GM23248 (cell line): ENCODE measurements at regions not wholly inside any gene's neighbourhood (a gene's known extent, or its start where the extent isn't known, plus 50 kb on each side); places are given as distances from the start of the nearest gene placed in this dataset.

ENCODE experiments used
- DNase-seq: peaks from one replicate; pipeline ENCODE4 v3.0.0-alpha.2; 2015
- H2AFZ ChIP-seq: fragments of 200-600 bp; sonication (generic); 2 replicates; pipeline ENCODE4 v1.6.1; 2016; ENCODE audit warnings: antibody characterized with exemption
- H3F3A ChIP-seq: fragments of 200-600 bp; sonication (generic); 2 replicates; pipeline ENCODE4 v1.6.1; 2016; ENCODE audit warnings: mild to moderate bottlenecking, antibody characterized with exemption, mixed run types; ENCODE audit not compliant: insufficient read depth
- H3K27ac ChIP-seq: fragments of 200-600 bp; sonication (generic); 2 replicates; pipeline ENCODE4 v1.5.1; 2016; ENCODE audit warnings: mild to moderate bottlenecking
- H3K27me3 ChIP-seq: fragments of 200-600 bp; sonication (generic); replicated peaks from 2 replicates; pipeline ENCODE4 v1.6.1; 2016; ENCODE audit warnings: mild to moderate bottlenecking; ENCODE audit not compliant: insufficient read depth
- H3K36me3 ChIP-seq: fragments of 200-600 bp; sonication (generic); 2 replicates; pipeline ENCODE4 v1.6.1; 2016; ENCODE audit warnings: low read depth, mild to moderate bottlenecking
- H3K4me1 ChIP-seq: fragments of 200-600 bp; sonication (generic); 2 replicates; pipeline ENCODE4 v1.6.1; 2016; ENCODE audit warnings: mild to moderate bottlenecking; ENCODE audit not compliant: insufficient read depth
- H3K4me2 ChIP-seq: fragments of 200-600 bp; sonication (generic); one replicate; pipeline ENCODE4 v1.6.1; 2016; ENCODE audit warnings: mild to moderate bottlenecking; ENCODE audit not compliant: unreplicated experiment
- H3K4me3 ChIP-seq: fragments of 200-600 bp; sonication (generic); 2 replicates; pipeline ENCODE4 v1.5.1; 2016; ENCODE audit warnings: mild to moderate bottlenecking
- H3K79me2 ChIP-seq: fragments of 200-600 bp; sonication (generic); 2 replicates; pipeline ENCODE4 v1.6.1; 2016; ENCODE audit warnings: mild to moderate bottlenecking; ENCODE audit not compliant: insufficient read depth
- H3K9ac ChIP-seq: fragments of 200-600 bp; sonication (generic); 2 replicates; pipeline ENCODE4 v1.6.1; 2016; ENCODE audit warnings: mild to moderate bottlenecking
- H3K9me2 ChIP-seq: fragments of 200-600 bp; sonication (generic); 2 replicates; pipeline ENCODE4 v1.6.1; 2016; ENCODE audit warnings: mixed run types, mild to moderate bottlenecking, moderate library complexity; ENCODE audit not compliant: insufficient read depth
- H3K9me3 ChIP-seq: fragments of 200-600 bp; sonication (generic); one replicate; pipeline ENCODE4 v1.6.1; 2017; ENCODE audit warnings: low read depth
- H4K20me1 ChIP-seq: fragments of 200-600 bp; sonication (generic); 2 replicates; pipeline ENCODE4 v1.6.0; 2016; ENCODE audit not compliant: insufficient read depth
- EZH2 ChIP-seq: fragments of 200-600 bp; sonication (generic); IDR thresholded peaks from 2 replicates; pipeline ENCODE4 v1.6.1; 2018; ENCODE audit warnings: antibody characterized with exemption, mild to moderate bottlenecking; ENCODE audit not compliant: insufficient read depth, poor library complexity, severe bottlenecking
- EZH2phosphoT487 ChIP-seq: fragments of 200-600 bp; sonication (generic); IDR thresholded peaks from 2 replicates; pipeline ENCODE4 v1.6.1; 2018; ENCODE audit warnings: antibody characterized with exemption, moderate library complexity, mild to moderate bottlenecking, low read depth; ENCODE audit not compliant: insufficient read depth
- WGBS, 2 experiments: methylation state at CpG; one replicate each; pipeline ENCODE4 v1.1.6; 2015 to 2017; ENCODE audit warnings: low lambda C conversion rate in 2 of 2, low coverage in 1 of 2; ENCODE audit errors: missing lambda C conversion rate in 2 of 2; 5-methylcytosine and 5-hydroxymethylcytosine counted together
- in situ Hi-C: fragments of 300-500 bp; cut with MboI; formaldehyde crosslinking; loops from 2 replicates; pipeline ENCODE4 v1.15.0; 2020

GRCh38 chr4:10201381-10202223, 85.0 kb upstream of the WDR1 start:
- no peaks in the 10 kb centered on the region for H3K79me2 ChIP-seq
- no peak overlapping the region for H3K4me2 ChIP-seq
- H3K4me1 ChIP-seq = peaks cover 23% of the 10 kb centered on the region
- peaks cover 28% of the 10 kb centered on the region for H3F3A ChIP-seq
- no peak overlapping the region for H3K9ac ChIP-seq
- no peaks in the 10 kb centered on the region for H3K36me3 ChIP-seq
- no peaks in the 10 kb centered on the region for H3K9me3 ChIP-seq
- WGBS, 2 experiments = 75 to 78% methylated on average over 4 of the region's 4 CpGs
- H3K9me2 ChIP-seq = no peaks in the 10 kb centered on the region
- no peak for TF ChIP-seq EZH2
- no peak for TF ChIP-seq EZH2phosphoT487
- DNase-seq = no peak
- H2AFZ ChIP-seq = no peak overlapping the region
- H4K20me1 ChIP-seq = no peaks in the 10 kb centered on the region
- in situ Hi-C loops = no loop called here
- H3K4me3 ChIP-seq = no peak overlapping the region
- H3K27ac ChIP-seq = no peak overlapping the region
- no peaks in the 10 kb centered on the region for H3K27me3 ChIP-seq

GRCh38 chr4:10200869-10201268, 84.3 kb upstream of the WDR1 start:
- H4K20me1 ChIP-seq = no peaks in the 10 kb centered on the region
- no peaks in the 10 kb centered on the region for H3K9me2 ChIP-seq
- no peaks in the 10 kb centered on the region for H3K27me3 ChIP-seq
- WGBS, 2 experiments = 58 to 63% methylated on average over 3 of the region's 3 CpGs
- no peak overlapping the region for H3K9ac ChIP-seq
- TF ChIP-seq EZH2 = no peak
- no peak for TF ChIP-seq EZH2phosphoT487
- no peaks in the 10 kb centered on the region for H3K36me3 ChIP-seq
- peaks cover 22% of the 10 kb centered on the region for H3F3A ChIP-seq
- no peak overlapping the region for H2AFZ ChIP-seq
- no peak overlapping the region for H3K27ac ChIP-seq
- H3K4me2 ChIP-seq = no peak overlapping the region
- no peaks in the 10 kb centered on the region for H3K9me3 ChIP-seq
- in situ Hi-C loops = no loop called here
- H3K4me1 ChIP-seq = peaks cover 23% of the 10 kb centered on the region
- DNase-seq = no peak
- no peaks in the 10 kb centered on the region for H3K79me2 ChIP-seq
- H3K4me3 ChIP-seq = no peak overlapping the region

DNA sequence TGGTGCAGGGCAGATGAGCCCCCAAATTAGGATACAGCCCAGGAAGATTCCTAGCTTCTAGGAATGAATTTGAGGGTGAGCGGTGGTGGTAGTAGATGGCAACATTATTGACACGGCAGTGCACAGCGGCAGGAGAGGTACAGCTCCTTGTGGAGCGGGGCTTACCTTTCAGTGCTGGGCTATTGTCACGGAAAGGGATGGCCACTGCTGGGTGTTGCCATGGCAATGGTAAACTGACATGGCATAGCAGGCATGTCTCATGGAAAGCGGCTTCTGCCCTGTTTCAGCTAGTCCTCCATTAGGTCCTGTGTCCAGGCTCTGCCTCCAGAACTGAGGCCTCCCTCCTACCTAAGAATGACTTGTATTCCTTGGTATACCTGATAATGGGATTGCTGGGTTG, 81.8 kb upstream of the WDR1 start:
- Histone ChIP-seq H3K9ac (no peak overlapping the region), H3K9me2 (no peaks in the 10 kb centered on the region), H3K27me3 (no peaks in the 10 kb centered on the region), H3K4me3 (no peak overlapping the region), H2AFZ (no peak overlapping the region), H3F3A (no peaks in the 10 kb centered on the region), H3K9me3 (no peaks in the 10 kb centered on the region), H3K4me1 (peaks cover 2% of the 10 kb centered on the region), H3K36me3 (no peaks in the 10 kb centered on the region), H3K27ac (no peak overlapping the region), H3K4me2 (no peak overlapping the region), H3K79me2 (no peaks in the 10 kb centered on the region), H4K20me1 (no peaks in the 10 kb centered on the region)
- in situ Hi-C loops = no loop called here
- no peak for TF ChIP-seq EZH2phosphoT487
- TF ChIP-seq EZH2 = no peak
- 80 to 84% methylated on average over 6 of the region's 6 CpGs for WGBS, 2 experiments
- DNase-seq = no peak

GRCh38 chr4:10197952-10198351, 81.4 kb upstream of the WDR1 start:
- H3K9me3 ChIP-seq = no peaks in the 10 kb centered on the region
- H3K79me2 ChIP-seq = no peaks in the 10 kb centered on the region
- in situ Hi-C loops = no loop called here
- TF ChIP-seq EZH2 = no peak
- TF ChIP-seq EZH2phosphoT487 = no peak
- no peak overlapping the region for H3K27ac ChIP-seq
- WGBS, 2 experiments = 79 to 83% methylated on average over 7 of the region's 7 CpGs
- H3K27me3 ChIP-seq = no peaks in the 10 kb centered on the region
- no peaks in the 10 kb centered on the region for H4K20me1 ChIP-seq
- no peaks in the 10 kb centered on the region for H3K9me2 ChIP-seq
- no peak overlapping the region for H2AFZ ChIP-seq
- no peaks in the 10 kb centered on the region for H3F3A ChIP-seq
- DNase-seq = no peak
- H3K9ac ChIP-seq = no peak overlapping the region
- no peaks in the 10 kb centered on the region for H3K4me1 ChIP-seq
- H3K4me3 ChIP-seq = no peak overlapping the region
- H3K36me3 ChIP-seq = no peaks in the 10 kb centered on the region
- no peak overlapping the region for H3K4me2 ChIP-seq

DNA sequence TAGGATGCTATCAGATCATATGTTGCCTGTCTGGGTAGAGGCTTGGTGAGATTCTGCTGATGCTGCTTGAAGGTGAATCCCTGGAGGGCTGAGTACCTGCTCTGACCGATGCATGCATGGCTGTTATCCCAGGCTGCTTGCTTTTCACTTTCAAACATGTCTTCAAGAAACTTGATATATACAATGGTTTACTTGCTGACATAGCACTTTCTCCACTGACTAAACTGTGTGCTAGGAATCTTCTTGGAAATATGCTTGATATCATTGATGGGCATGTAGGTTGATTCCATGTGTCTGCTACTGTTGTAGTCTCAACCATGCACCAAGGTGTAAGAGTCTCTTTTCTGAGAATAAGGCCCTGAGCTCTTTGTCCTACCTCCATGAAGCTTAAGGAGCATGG, 79.6 kb upstream of the WDR1 start:
- Histone ChIP-seq H3K4me2 (no peak overlapping the region), H3K9me3 (no peaks in the 10 kb centered on the region), H3K27ac (no peak overlapping the region), H3K9ac (no peak overlapping the region), H4K20me1 (no peaks in the 10 kb centered on the region), H3F3A (no peaks in the 10 kb centered on the region), H3K4me3 (no peak overlapping the region), H3K36me3 (no peaks in the 10 kb centered on the region), H3K79me2 (no peaks in the 10 kb centered on the region), H3K27me3 (no peaks in the 10 kb centered on the region), H3K9me2 (no peaks in the 10 kb centered on the region), H2AFZ (no peak overlapping the region), H3K4me1 (no peaks in the 10 kb centered on the region)
- no peak for DNase-seq
- in situ Hi-C loops = no loop called here
- TF ChIP-seq EZH2 = no peak
- TF ChIP-seq EZH2phosphoT487 = no peak
- WGBS, 2 experiments = 86 to 92% methylated on average over 1 of the region's 1 CpG
